Astrocyte of the spinal cord (primary cell): ENCODE measurements at regions not wholly inside any gene's neighbourhood (a gene's known extent, or its start where the extent isn't known, plus 50 kb on each side); places are given as distances from the start of the nearest gene placed in this dataset.

Source experiments
- DNase-seq: peaks from one replicate; pipeline ENCODE4 v3.0.0; 2011; ENCODE audit warnings: low read depth, low spot score
- H3K4me3 ChIP-seq: 2 replicates; pipeline ENCODE4 v1.5.1; 2011; ENCODE audit warnings: low read depth, mild to moderate bottlenecking, low read length, moderate library complexity
- in situ Hi-C: cut with HindIII; loops from 2 replicates; pipeline ENCODE4 v1.10.0; 2017; ENCODE audit warnings: low sequenced_read_pairs
- TF ChIP-seq, protein P1 (sequence below): IDR thresholded peaks from 2 replicates; pipeline ENCODE4 v1.5.1; 2012; ENCODE audit warnings: low read depth, mild to moderate bottlenecking, low read length, inconsistent platforms

DNA sequence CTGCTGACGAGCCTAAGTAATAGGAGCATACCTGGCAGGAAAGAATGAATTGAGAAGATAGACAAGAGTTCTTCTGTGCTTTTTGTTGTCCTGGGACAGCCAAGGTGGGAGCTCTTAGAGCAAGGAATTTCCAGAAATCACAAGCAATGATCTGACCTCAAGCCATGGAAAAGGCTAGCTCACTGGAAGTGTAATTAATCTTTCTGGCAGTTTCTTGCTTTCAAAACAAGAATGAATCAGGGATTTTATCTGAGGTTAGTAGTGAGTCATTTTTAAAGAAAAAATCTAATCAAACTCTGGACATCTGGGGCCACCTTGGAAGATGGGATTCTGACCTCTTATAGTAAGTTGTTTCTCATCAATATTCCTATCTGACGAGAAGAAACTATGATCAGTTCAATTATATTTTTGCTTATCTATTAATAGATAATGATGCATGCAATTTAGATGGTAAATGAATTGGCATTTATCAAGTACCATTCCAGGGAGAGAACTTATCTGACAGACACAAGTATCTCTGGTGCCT lies 98.0 kb downstream of the ADCYAP1 start:
- TF ChIP-seq, protein P1, sequence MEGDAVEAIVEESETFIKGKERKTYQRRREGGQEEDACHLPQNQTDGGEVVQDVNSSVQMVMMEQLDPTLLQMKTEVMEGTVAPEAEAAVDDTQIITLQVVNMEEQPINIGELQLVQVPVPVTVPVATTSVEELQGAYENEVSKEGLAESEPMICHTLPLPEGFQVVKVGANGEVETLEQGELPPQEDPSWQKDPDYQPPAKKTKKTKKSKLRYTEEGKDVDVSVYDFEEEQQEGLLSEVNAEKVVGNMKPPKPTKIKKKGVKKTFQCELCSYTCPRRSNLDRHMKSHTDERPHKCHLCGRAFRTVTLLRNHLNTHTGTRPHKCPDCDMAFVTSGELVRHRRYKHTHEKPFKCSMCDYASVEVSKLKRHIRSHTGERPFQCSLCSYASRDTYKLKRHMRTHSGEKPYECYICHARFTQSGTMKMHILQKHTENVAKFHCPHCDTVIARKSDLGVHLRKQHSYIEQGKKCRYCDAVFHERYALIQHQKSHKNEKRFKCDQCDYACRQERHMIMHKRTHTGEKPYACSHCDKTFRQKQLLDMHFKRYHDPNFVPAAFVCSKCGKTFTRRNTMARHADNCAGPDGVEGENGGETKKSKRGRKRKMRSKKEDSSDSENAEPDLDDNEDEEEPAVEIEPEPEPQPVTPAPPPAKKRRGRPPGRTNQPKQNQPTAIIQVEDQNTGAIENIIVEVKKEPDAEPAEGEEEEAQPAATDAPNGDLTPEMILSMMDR = no peak
- H3K4me3 ChIP-seq = no peak overlapping the region
- in situ Hi-C loops = no loop called here
- DNase-seq = peak; percentile 66

- H3K4me3 ChIP-seq = no peak overlapping the region
- in situ Hi-C loops = no loop called here
- TF ChIP-seq, protein P1 = no peak
Measured at GRCh38 chr18:1003499-1003898, 98.8 kb downstream of the ADCYAP1 start.

GRCh38 chr18:1006304-1006703 lies 101.6 kb downstream of the ADCYAP1 start:
- no peak overlapping the region for H3K4me3 ChIP-seq
- no peak for DNase-seq
- in situ Hi-C loops = no loop called here
- TF ChIP-seq, protein P1 = no peak

More at GRCh38 chr18:1003499-1003898, 98.8 kb downstream of the ADCYAP1 start:
- no peak for DNase-seq

DNA sequence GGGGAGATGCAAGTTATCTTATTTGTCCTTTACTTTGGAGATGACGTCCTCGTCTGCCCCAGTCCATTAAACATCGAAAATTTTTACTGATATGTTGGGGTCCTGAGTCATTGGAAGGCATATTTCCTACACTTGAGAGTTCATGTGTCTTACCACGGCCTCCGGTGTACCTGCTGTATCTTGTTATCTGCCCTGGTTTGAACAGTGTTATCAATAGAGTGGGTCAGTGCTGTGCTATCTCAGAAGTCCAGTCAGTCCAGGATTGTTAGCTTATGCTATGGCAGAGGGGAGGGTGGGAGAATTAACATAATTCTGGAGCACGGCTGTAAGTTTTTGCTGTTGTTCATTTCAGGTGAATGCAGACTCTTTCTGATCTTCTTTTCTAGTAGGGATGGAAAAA lies 102.3 kb downstream of the ADCYAP1 start:
- TF ChIP-seq, protein P1 = no peak
- in situ Hi-C loops = no loop called here
- DNase-seq = no peak
- H3K4me3 ChIP-seq = no peak overlapping the region

DNA sequence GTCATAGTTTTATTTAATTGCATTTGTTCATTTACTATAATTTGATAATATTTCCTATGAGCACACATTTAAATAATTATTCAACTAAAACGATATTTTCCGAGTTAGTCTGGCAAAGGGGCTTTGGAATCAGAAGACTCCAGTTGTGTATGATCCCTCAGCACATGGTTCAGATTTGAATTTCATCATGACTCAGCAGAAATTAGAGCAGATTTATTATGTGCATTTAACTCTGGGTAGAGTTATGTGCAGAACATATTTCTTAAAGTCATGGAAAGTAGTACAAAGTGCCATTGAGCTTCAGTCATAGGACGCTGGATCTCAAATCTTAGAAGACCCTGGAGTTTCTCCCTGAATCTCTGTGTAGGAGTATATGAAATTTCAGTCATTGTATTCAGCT lies 106.7 kb downstream of the ADCYAP1 start:
- TF ChIP-seq, protein P1 = no peak
- no peak for DNase-seq
- in situ Hi-C loops = no loop called here
- no peak overlapping the region for H3K4me3 ChIP-seq

- in situ Hi-C loops = no loop called here
- no peak overlapping the region for H3K4me3 ChIP-seq
- no peak for DNase-seq
- TF ChIP-seq, protein P1 = no peak
Measured at GRCh38 chr18:1012775-1013174, 108.1 kb downstream of the ADCYAP1 start.

- TF ChIP-seq, protein P1 = no peak
- no peak for DNase-seq
- H3K4me3 ChIP-seq = no peak overlapping the region
- in situ Hi-C loops = no loop called here
Measured at GRCh38 chr18:1013951-1014350, 109.3 kb downstream of the ADCYAP1 start.
